T-helper 1 cell treated with Interleukin-12 subunit alpha and Interleukin-12 subunit beta and Interleukin-4 antibody, amounts not matched to agents 30 μg/mL and 1 μg/mL, for 36 hours (primary cell): ENCODE measurements at regions not wholly inside any gene's neighbourhood (a gene's known extent, or its start where the extent isn't known, plus 50 kb on each side); places are given as distances from the start of the nearest gene placed in this dataset.

Experiments
- H3K27ac Mint-ChIP-seq: one replicate; pipeline ENCODE4 v1.8.0; 2021; ENCODE audit warnings: mild to moderate bottlenecking, mixed read lengths
- H3K27me3 Mint-ChIP-seq: one replicate; pipeline ENCODE4 v1.8.0; 2021; ENCODE audit warnings: low read depth, mixed read lengths
- H3K36me3 Mint-ChIP-seq: one replicate; pipeline ENCODE4 v1.8.0; 2021; ENCODE audit warnings: low read depth, mixed read lengths
- H3K4me1 Mint-ChIP-seq: one replicate; pipeline ENCODE4 v1.8.0; 2021; ENCODE audit warnings: low read depth, mixed read lengths
- H3K4me3 Mint-ChIP-seq: one replicate; pipeline ENCODE4 v1.8.0; 2021; ENCODE audit warnings: mild to moderate bottlenecking, moderate library complexity, mixed read lengths
- H3K9me3 Mint-ChIP-seq: one replicate; pipeline ENCODE4 v1.8.0; 2021; ENCODE audit warnings: mixed read lengths

DNA sequence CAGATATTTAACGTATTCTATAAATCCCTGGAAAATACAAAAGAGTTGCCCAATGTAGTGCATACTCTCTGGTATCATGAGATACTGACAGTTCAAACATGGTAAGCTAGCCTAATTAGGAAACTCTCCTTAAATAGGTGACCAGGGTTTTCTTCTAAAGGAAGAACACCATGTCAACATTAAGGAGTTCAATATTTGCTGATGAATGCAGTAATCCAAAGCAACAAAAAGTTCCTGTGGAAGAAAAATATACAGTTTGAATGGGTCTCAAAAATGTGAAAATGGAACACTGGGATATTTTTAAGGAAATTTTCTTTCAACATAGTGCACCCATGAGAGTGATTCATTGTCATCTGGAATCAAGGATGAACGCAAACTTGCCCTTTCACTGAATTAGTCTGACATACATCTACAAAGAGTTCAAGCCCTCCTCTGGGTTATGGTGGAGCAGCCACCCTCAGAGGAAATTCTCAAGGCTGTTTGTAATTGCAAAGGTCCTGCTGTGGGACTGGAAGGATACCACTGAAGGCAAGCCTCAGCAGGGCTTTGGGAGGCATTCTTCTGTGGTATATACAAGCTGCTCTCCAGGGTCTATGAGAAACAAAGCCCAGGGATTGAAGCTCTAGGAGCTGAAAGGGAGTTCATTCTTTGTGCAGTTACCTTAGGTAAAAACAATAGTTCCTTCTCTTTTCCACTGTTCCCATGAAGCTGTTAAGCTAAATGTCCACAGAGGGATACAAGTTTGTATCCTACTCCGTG is 700.3 kb downstream of the TUSC7 start:
- no peak overlapping the region for H3K4me3 Mint-ChIP-seq
- H3K27ac Mint-ChIP-seq = no peak overlapping the region
- H3K9me3 Mint-ChIP-seq = no peaks in the 10 kb centered on the region
- no peaks in the 10 kb centered on the region for H3K4me1 Mint-ChIP-seq
- H3K27me3 Mint-ChIP-seq = no peaks in the 10 kb centered on the region
- H3K36me3 Mint-ChIP-seq = no peaks in the 10 kb centered on the region

DNA sequence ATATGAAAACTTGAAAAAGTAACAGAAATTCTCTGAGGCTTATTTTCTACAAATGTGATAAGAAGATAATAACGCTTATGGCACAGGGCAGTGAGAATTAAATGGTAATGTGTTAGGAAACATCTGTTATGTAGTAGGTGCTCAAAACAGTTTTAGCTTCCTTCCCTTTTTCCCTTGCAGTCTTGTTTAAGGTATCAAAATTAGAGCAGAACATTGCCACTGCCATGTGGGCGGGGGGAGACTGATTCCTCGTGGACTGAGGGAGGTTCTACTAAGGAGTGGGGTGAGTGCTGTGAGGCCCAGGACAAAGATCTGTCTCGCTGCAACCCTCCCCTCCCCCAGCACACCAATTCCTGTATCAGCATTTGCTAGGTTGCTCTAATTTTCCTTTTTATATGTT is 702.4 kb downstream of the TUSC7 start:
- Mint-ChIP-seq H3K4me1 (no peaks in the 10 kb centered on the region), H3K27me3 (no peaks in the 10 kb centered on the region), H3K4me3 (no peak overlapping the region), H3K27ac (no peak overlapping the region), H3K36me3 (no peaks in the 10 kb centered on the region), H3K9me3 (no peaks in the 10 kb centered on the region)

DNA sequence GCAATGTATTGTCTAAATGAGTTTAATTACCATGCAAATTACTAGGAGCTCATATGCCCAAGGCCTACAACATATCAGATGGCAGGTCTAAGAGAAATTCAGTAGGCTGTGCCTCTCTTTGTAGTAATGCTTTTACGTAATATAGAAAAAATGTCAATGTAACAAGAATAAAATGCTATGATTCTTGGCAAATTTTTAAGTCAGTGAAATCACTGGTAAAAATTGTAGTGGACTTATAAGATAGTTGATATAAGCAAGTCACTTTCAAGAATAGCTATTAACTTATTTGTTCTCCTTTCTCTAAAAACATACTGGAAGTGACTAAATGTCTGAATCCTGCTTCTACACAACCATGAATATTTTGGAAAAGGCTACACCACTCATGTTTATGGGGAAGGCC is 707.8 kb downstream of the TUSC7 start:
- Mint-ChIP-seq H3K4me1 (no peaks in the 10 kb centered on the region), H3K9me3 (no peaks in the 10 kb centered on the region), H3K27ac (no peak overlapping the region), H3K4me3 (no peak overlapping the region), H3K36me3 (no peaks in the 10 kb centered on the region), H3K27me3 (no peaks in the 10 kb centered on the region)

DNA sequence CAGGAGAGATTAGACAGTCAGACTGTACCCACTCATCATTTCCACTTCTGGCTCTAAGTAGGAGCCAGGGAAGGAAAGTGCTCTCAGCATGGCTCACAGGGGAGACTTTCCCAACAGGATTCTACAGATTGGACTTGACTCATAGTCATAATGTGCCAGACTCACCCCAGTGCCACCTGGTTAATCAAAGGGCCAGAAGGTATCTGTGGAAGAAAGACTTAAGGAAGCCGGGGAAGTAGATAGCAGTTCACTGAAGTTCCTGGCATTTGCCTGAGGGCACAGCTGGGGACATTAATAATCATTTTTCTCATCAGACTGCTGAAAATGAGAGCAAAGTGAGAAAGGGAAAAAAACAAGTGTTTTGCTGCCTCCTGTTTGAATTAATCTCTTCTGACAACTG is 717.5 kb downstream of the TUSC7 start:
- Mint-ChIP-seq H3K4me1 (no peaks in the 10 kb centered on the region), H3K27ac (no peak overlapping the region), H3K27me3 (no peaks in the 10 kb centered on the region), H3K4me3 (no peak overlapping the region), H3K9me3 (no peaks in the 10 kb centered on the region), H3K36me3 (no peaks in the 10 kb centered on the region)

DNA sequence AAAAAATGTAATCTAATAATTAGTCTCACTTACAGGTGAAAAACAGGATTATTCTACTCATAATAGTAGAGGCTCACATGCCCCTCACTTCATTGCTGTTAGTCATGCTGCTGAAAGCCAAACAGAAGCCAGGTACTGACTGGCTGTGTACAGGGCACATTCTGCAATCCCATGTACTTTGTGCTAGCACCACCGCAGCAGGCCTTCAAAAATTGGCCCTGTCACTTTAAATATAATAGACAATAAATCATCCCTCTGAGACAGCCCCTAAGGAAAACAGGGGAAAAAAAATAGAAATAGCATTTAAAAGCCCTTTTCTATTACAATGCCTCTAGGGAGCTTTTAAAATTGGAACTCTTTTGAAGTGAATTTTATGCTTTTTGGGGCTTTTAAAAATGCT is 723.8 kb downstream of the TUSC7 start:
- no peak overlapping the region for H3K4me3 Mint-ChIP-seq
- no peaks in the 10 kb centered on the region for H3K36me3 Mint-ChIP-seq
- H3K9me3 Mint-ChIP-seq = no peaks in the 10 kb centered on the region
- no peaks in the 10 kb centered on the region for H3K27me3 Mint-ChIP-seq
- H3K27ac Mint-ChIP-seq = no peak overlapping the region
- no peaks in the 10 kb centered on the region for H3K4me1 Mint-ChIP-seq

DNA sequence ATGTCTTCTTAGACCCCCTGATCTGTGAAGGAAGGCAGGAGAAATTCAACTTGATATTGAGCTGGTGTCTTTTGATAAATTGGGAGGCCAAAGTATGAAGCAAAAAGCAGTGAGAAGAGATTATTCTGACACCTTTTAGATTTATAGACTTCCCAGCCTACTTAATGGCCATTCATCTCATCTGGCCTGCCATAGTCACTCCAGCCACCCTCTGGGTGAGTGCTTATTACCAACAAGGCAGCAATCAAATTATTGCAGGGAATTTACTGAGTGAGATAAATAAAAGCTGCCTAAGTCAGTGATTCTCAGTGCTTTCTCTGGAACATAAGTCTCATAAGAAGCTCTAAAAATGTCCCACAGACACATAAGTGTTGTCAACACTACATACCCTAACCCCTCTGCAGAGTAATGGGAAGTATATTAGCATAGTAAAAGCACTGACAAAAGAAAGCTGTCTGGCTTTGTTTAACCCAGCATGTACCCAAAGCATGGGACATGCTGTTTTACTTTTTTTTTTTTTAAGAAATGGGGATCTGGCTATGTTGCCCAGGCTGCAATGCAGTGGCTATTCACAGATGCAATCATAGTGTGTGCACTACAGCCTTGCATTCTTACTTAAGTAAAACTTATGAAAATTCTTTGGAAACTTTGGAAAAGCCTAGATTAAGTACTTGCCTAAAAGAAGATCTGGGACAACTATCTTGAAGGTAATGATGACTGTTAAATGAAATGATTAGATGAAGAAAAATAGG is 725.3 kb downstream of the TUSC7 start:
- H3K9me3 Mint-ChIP-seq = no peaks in the 10 kb centered on the region
- no peak overlapping the region for H3K4me3 Mint-ChIP-seq
- no peak overlapping the region for H3K27ac Mint-ChIP-seq
- no peaks in the 10 kb centered on the region for H3K36me3 Mint-ChIP-seq
- H3K27me3 Mint-ChIP-seq = no peaks in the 10 kb centered on the region
- no peaks in the 10 kb centered on the region for H3K4me1 Mint-ChIP-seq

DNA sequence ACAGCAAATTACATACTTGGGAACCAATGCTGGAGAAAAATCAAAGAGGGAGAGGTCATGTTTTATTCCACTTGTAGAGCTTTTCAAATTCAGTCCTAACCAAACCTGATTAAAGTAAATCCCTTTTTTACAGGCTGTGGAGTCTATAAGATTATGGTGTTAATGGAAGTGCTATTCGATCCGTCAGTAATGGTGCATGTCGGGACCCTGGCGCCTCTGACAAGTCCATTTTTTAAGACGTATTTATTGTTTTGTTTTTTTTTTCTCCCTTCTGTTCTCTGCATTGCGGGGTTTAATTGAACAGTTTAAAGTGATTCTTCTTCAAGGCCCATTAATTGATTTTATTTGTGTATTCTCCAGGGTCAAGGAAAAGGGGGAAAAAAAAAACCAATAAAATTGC is 725.9 kb downstream of the TUSC7 start:
- H3K27ac Mint-ChIP-seq = no peak overlapping the region
- no peaks in the 10 kb centered on the region for H3K4me1 Mint-ChIP-seq
- no peaks in the 10 kb centered on the region for H3K9me3 Mint-ChIP-seq
- H3K4me3 Mint-ChIP-seq = no peak overlapping the region
- H3K27me3 Mint-ChIP-seq = no peaks in the 10 kb centered on the region
- no peaks in the 10 kb centered on the region for H3K36me3 Mint-ChIP-seq

DNA sequence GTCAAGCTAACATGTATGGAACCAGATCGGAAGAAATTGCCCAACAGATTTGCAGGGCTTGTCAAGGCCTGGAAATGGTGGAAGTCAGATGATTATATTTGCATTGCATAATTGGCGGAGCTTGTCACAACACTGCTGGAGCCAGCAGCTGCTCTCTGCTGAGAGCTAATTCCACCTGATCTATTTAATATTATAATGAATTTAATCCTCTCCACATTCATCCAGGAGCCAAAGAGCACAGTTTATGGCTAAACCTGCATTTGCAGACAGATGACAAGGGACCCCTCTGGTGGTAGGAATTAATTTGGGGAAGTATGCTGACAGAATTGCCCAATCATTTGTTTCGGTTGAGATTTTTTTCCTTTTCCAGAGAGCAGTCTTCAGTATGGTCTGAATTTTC is 730.2 kb downstream of the TUSC7 start:
- Mint-ChIP-seq H3K9me3 (no peaks in the 10 kb centered on the region), H3K36me3 (no peaks in the 10 kb centered on the region), H3K4me3 (no peak overlapping the region), H3K27me3 (no peaks in the 10 kb centered on the region), H3K4me1 (no peaks in the 10 kb centered on the region), H3K27ac (no peak overlapping the region)

DNA sequence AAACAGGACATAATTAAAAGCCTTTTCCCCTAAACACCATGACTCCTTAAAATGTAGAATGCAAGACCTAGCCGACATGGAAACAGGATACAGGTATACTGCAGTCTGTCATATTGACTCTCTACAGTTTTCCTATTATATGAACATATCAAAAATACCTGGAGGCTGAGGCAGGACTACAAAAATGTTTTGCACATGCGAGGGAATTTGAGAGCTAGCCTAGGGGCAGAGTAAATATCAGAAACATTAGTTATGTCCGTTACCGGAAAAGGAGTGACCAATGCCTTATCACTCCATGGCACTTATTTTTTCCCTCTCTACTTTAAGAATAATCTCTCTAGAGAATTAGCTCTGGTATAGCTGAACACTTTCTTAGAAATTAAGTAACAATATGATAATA is 732.3 kb downstream of the TUSC7 start:
- no peak overlapping the region for H3K4me3 Mint-ChIP-seq

DNA sequence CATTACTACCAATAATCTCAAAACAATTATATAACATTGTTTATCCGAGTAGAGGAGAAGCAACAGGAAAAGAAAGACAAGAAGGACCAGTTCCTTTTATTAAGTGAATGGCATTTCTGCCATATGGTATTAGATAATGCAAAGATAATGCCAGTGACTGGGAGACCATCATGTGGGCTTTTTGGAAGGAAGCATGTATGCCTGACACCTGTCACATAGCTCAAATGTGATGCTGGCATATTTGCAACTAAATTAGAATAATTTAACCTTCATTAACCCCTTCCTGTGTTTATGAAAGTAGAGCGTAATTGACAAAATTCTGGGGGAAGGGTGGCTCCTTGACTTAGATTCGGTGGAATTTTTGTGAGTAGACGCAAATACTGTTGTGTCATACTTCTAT is 733.0 kb downstream of the TUSC7 start:
- Mint-ChIP-seq H3K36me3 (no peaks in the 10 kb centered on the region), H3K27ac (no peak overlapping the region), H3K9me3 (no peaks in the 10 kb centered on the region), H3K27me3 (no peaks in the 10 kb centered on the region), H3K4me3 (no peak overlapping the region), H3K4me1 (no peaks in the 10 kb centered on the region)

More for the DNA sequence above, 732.3 kb downstream of the TUSC7 start:
- H3K27ac Mint-ChIP-seq = no peak overlapping the region
- H3K36me3 Mint-ChIP-seq = no peaks in the 10 kb centered on the region
- no peaks in the 10 kb centered on the region for H3K4me1 Mint-ChIP-seq
- no peaks in the 10 kb centered on the region for H3K9me3 Mint-ChIP-seq
- H3K27me3 Mint-ChIP-seq = no peaks in the 10 kb centered on the region

DNA sequence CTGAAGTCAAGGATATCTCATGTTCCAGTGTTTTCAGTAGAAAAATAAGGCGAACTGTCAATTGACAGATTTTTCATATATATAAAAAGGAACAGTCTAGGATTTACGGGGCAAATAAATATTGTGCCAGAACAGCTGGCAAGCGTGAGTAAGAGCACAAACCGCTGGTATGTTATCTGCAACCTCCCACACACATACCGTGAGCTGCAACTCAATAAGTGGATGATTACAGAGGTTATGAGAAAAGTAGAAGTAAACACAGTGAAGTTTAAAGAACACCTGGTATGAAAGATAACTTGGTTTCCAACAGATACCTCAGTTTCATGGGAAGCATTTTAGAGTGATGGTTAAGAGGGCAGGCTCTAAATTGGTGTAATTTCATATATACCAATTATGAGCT is 733.4 kb downstream of the TUSC7 start:
- Mint-ChIP-seq H3K27me3 (no peaks in the 10 kb centered on the region), H3K9me3 (no peaks in the 10 kb centered on the region), H3K4me3 (no peak overlapping the region), H3K36me3 (no peaks in the 10 kb centered on the region), H3K4me1 (no peaks in the 10 kb centered on the region), H3K27ac (no peak overlapping the region)

DNA sequence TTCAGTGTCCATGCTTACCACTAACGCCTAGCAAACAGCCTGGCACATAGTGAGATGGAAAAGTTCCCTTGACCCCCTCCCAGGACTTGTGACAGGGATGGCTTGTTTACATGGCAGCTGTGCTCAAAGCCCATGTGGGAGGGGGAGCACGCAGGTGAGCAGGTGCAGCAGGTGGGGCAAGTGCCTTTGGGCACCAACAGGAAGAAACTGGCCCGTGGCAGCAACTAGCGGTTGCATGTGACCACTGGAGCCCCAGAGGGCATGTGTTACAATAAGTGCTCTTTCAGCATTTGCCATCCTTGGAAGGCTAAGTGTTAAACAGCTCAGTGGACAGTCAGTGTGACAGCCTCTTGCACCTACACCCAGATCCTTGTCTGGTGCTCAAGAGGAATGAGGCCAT is 734.6 kb downstream of the TUSC7 start:
- Mint-ChIP-seq H3K9me3 (no peaks in the 10 kb centered on the region), H3K4me3 (no peak overlapping the region), H3K27me3 (no peaks in the 10 kb centered on the region), H3K27ac (no peak overlapping the region), H3K4me1 (no peaks in the 10 kb centered on the region), H3K36me3 (no peaks in the 10 kb centered on the region)

DNA sequence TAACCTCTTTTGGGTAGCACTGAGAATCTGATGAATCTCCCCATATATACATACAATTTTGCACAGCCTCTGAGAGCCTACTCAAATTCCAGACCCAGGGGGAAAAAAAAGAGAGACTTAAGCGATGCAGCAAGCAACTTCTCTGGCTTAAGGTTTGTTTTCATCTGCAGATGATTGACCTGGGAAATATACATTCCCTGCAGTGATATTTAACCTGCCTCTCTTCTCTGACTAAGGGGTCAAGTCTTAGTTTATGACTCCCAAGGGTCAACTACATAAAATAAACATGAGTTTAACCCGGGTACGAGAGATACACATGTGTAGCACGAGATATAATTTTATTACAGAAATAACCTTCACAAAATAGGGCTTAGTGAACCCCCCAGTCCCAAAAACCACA is 737.8 kb downstream of the TUSC7 start:
- Mint-ChIP-seq H3K9me3 (no peaks in the 10 kb centered on the region), H3K27ac (no peak overlapping the region), H3K27me3 (no peaks in the 10 kb centered on the region), H3K4me3 (no peak overlapping the region), H3K36me3 (no peaks in the 10 kb centered on the region), H3K4me1 (no peaks in the 10 kb centered on the region)

DNA sequence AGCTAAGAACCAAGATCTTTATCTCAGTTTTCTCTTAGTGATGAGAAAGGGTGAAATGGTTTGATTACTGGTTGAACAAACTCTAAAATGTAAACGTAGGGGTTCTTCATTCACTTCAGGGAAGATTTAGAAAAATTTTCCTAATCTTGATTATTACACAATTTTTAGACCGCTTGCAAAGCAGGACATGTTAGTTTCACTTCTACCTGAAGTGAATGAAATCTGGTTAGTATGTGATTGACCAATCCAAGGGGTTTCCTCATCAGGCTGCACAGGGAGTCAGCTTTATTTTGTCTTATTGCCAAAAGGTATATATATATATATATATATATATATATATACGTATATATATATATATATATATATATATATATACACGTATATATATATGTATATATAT is 740.4 kb downstream of the TUSC7 start:
- Mint-ChIP-seq H3K27me3 (no peaks in the 10 kb centered on the region), H3K4me1 (no peaks in the 10 kb centered on the region), H3K9me3 (no peaks in the 10 kb centered on the region), H3K4me3 (no peak overlapping the region), H3K27ac (no peak overlapping the region), H3K36me3 (no peaks in the 10 kb centered on the region)

DNA sequence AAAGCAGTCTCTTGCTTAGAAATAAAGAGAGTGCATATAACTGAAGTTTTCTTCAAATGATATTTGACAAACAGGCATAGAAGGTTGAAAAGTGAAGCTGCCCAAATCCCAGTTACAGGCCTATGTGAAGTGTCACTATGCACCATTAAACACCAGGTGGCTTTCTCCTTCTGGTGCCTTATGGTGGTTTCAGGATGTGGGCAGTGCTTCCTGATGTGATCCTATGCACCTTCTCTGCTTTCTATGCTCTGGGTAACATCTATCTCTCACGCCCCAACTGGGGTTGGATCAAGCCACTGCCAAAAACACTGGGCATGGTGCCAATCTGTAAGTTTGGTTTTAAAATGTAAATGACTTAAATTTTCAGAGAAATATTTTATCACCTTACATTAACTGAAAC is 744.7 kb downstream of the TUSC7 start:
- Mint-ChIP-seq H3K4me1 (no peaks in the 10 kb centered on the region), H3K4me3 (no peak overlapping the region), H3K36me3 (no peaks in the 10 kb centered on the region), H3K27me3 (no peaks in the 10 kb centered on the region), H3K27ac (no peak overlapping the region), H3K9me3 (no peaks in the 10 kb centered on the region)
